Mesenchymal stem cell (in vitro differentiated cells and primary cell): ENCODE measurements at regions not wholly inside any gene's neighbourhood (a gene's known extent, or its start where the extent isn't known, plus 50 kb on each side); places are given as distances from the start of the nearest gene placed in this dataset.

Experiments
- DNase-seq: peaks from one replicate; pipeline ENCODE4 v3.0.0-alpha.2; 2013
- H2AFZ ChIP-seq: one replicate; pipeline ENCODE4 v1.6.1; 2013; ENCODE audit warnings: low read depth, mild to moderate bottlenecking, control low read depth, inconsistent platforms, low read length, moderate library complexity
- H2AK5ac ChIP-seq: 2 replicates; pipeline ENCODE4 v1.6.1; 2013; ENCODE audit warnings: low read length, moderate library complexity, mild to moderate bottlenecking, inconsistent platforms; ENCODE audit not compliant: severe bottlenecking
- H2BK120ac ChIP-seq: one replicate; pipeline ENCODE4 v1.6.1; 2013; ENCODE audit warnings: low read depth, mild to moderate bottlenecking, inconsistent platforms, low read length, moderate library complexity
- H2BK12ac ChIP-seq, 2 experiments: one replicate each; pipeline ENCODE4 v1.6.1; 2013; ENCODE audit warnings: inconsistent platforms in 2 of 2, low read length in 2 of 2, mild to moderate bottlenecking in 2 of 2, moderate library complexity in 2 of 2, control low read depth in 1 of 2
- H2BK15ac ChIP-seq: one replicate; pipeline ENCODE4 v1.6.1; 2013; ENCODE audit warnings: mild to moderate bottlenecking, low read depth, inconsistent platforms; ENCODE audit not compliant: poor library complexity, severe bottlenecking
- H2BK5ac ChIP-seq: 2 replicates; pipeline ENCODE4 v1.6.1; 2013; ENCODE audit warnings: low read depth, mild to moderate bottlenecking, low read length, control low read depth, inconsistent platforms; ENCODE audit not compliant: poor library complexity, severe bottlenecking
- H3K14ac ChIP-seq, 2 experiments: one replicate each; pipeline ENCODE4 v1.6.1; 2013; ENCODE audit warnings: inconsistent platforms in 2 of 2, low read length in 2 of 2, control low read depth in 1 of 2, mild to moderate bottlenecking in 1 of 2, moderate library complexity in 1 of 2
- H3K18ac ChIP-seq, 2 experiments: one replicate each; pipeline ENCODE4 v1.6.1; 2013; ENCODE audit warnings: inconsistent platforms in 2 of 2, low read length in 2 of 2, control low read depth in 1 of 2, low read depth in 1 of 2, mild to moderate bottlenecking in 1 of 2
- H3K23ac ChIP-seq, 2 experiments: one replicate each; pipeline ENCODE4 v1.6.1; 2013; ENCODE audit warnings: inconsistent platforms in 2 of 2, low read length in 2 of 2, mild to moderate bottlenecking in 2 of 2, moderate library complexity in 2 of 2, control low read depth in 1 of 2
- H3K27ac ChIP-seq: 2 replicates; pipeline ENCODE4 v1.5.1; 2013; ENCODE audit warnings: mild to moderate bottlenecking, moderate library complexity, low read length, control low read depth, inconsistent platforms; ENCODE audit not compliant: poor library complexity, severe bottlenecking
- H3K27me3 ChIP-seq, 2 experiments: 2 replicates each; pipeline versions ENCODE4 v1.6.1 to v1.7.0; 2013; ENCODE audit warnings: low read length in 2 of 2, mild to moderate bottlenecking in 2 of 2, moderate library complexity in 2 of 2, control low read depth in 1 of 2, inconsistent platforms in 1 of 2; ENCODE audit not compliant: control insufficient read depth in 1 of 2, insufficient read depth in 1 of 2
- H3K36me3 ChIP-seq, 2 experiments: 2 replicates each; pipeline versions ENCODE4 v1.6.1 to v1.7.0; 2013; ENCODE audit warnings: low read length in 2 of 2, control low read depth in 1 of 2, inconsistent platforms in 1 of 2, low read depth in 1 of 2, mild to moderate bottlenecking in 1 of 2; ENCODE audit not compliant: insufficient read depth in 2 of 2, control insufficient read depth in 1 of 2
- H3K4ac ChIP-seq, 2 experiments: one replicate each; pipeline ENCODE4 v1.6.1; 2013; ENCODE audit warnings: inconsistent platforms in 2 of 2, low read length in 2 of 2, mild to moderate bottlenecking in 2 of 2, moderate library complexity in 2 of 2, control low read depth in 1 of 2, low read depth in 1 of 2
- H3K4me1 ChIP-seq: 2 replicates; pipeline ENCODE4 v1.6.1; 2013; ENCODE audit warnings: low read depth, low read length, control low read depth; ENCODE audit not compliant: control insufficient read depth, insufficient read depth
- H3K4me2 ChIP-seq: 2 replicates; pipeline ENCODE4 v1.6.1; 2013; ENCODE audit warnings: low read length, mild to moderate bottlenecking, inconsistent platforms; ENCODE audit not compliant: poor library complexity, severe bottlenecking
- H3K4me3 ChIP-seq, 2 experiments: 2 replicates each; pipeline versions ENCODE4 v1.5.1 to v1.7.0; 2013; ENCODE audit warnings: low read length in 2 of 2, mild to moderate bottlenecking in 2 of 2, control low read depth in 1 of 2, low read depth in 1 of 2; ENCODE audit not compliant: insufficient read depth in 1 of 2
- H3K79me1 ChIP-seq: replicated peaks from 2 replicates; pipeline ENCODE4 v1.6.1; 2013; ENCODE audit warnings: mild to moderate bottlenecking, control low read depth, low read length, inconsistent platforms; ENCODE audit not compliant: poor library complexity, severe bottlenecking
- H3K9ac ChIP-seq: 2 replicates; pipeline ENCODE4 v1.7.0; 2013; ENCODE audit warnings: mild to moderate bottlenecking, low read length, moderate library complexity
- H3K9me3 ChIP-seq: 2 replicates; pipeline ENCODE4 v1.7.0; 2013; ENCODE audit warnings: mild to moderate bottlenecking, low read length; ENCODE audit not compliant: control insufficient read depth
- H4K8ac ChIP-seq: one replicate; pipeline ENCODE4 v1.6.1; 2013; ENCODE audit warnings: inconsistent platforms, mild to moderate bottlenecking, low read length, moderate library complexity
- H4K91ac ChIP-seq: one replicate; pipeline ENCODE4 v1.6.1; 2013; ENCODE audit warnings: mild to moderate bottlenecking, low read length, inconsistent platforms
- WGBS: methylation state at CpG from one replicate; pipeline ENCODE4 v1.1.7; 2013; ENCODE audit warnings: mixed read lengths; 5-methylcytosine and 5-hydroxymethylcytosine counted together

GRCh38 chr10:31190488-31190887, 128.5 kb upstream of the ZEB1 start:
- no peak overlapping the region for H3K27ac ChIP-seq
- no peak overlapping the region for H4K8ac ChIP-seq
- no peak overlapping the region for H4K91ac ChIP-seq
- H3K9me3 ChIP-seq, result no peaks in the 10 kb centered on the region
- 95% methylated on average over 1 of the region's 2 CpGs for WGBS
- no peaks in the 10 kb centered on the region for H3K79me1 ChIP-seq
- DNase-seq, result no peak
- no peak overlapping the region for H3K18ac ChIP-seq
- H2AFZ ChIP-seq, result no peak overlapping the region
- no peak overlapping the region for H3K9ac ChIP-seq
- H3K14ac ChIP-seq, result no peak overlapping the region
- no peak overlapping the region for H3K4me2 ChIP-seq
- H2BK15ac ChIP-seq, result no peak overlapping the region
- H3K4me1 ChIP-seq, result peaks cover 3% of the 10 kb centered on the region
- no peak overlapping the region for H3K4ac ChIP-seq
- no peak overlapping the region for H3K23ac ChIP-seq
- no peak overlapping the region for H2BK12ac ChIP-seq
- no peak overlapping the region for H2BK5ac ChIP-seq
- H3K4me3 ChIP-seq, result no peak overlapping the region
- no peaks in the 10 kb centered on the region for H3K27me3 ChIP-seq
- no peaks in the 10 kb centered on the region for H3K36me3 ChIP-seq
- H2BK120ac ChIP-seq, result no peak overlapping the region
- H2AK5ac ChIP-seq, result no peak overlapping the region

- Histone ChIP-seq H3K18ac (no peak overlapping the region), H2BK120ac (no peak overlapping the region), H3K79me1 (no peaks in the 10 kb centered on the region), H3K14ac (no peak overlapping the region), H2AFZ (no peak overlapping the region), H3K4me2 (no peak overlapping the region), H3K9me3 (no peaks in the 10 kb centered on the region), H4K91ac (no peak overlapping the region), H3K4me3 (no peak overlapping the region), H3K36me3 (no peaks in the 10 kb centered on the region), H3K23ac (no peak overlapping the region), H4K8ac (no peak overlapping the region), H3K4ac (no peak overlapping the region), H2BK12ac (no peak overlapping the region), H3K27me3 (no peaks in the 10 kb centered on the region), H2AK5ac (no peak overlapping the region), H2BK5ac (no peak overlapping the region), H3K9ac (no peak overlapping the region), H3K4me1 (peaks cover 1% of the 10 kb centered on the region), H3K27ac (no peak overlapping the region), H2BK15ac (no peak overlapping the region)
- no peak for DNase-seq
- 80% methylated on average over 6 of the region's 6 CpGs for WGBS
Measured at GRCh38 chr10:31192475-31192874, 126.5 kb upstream of the ZEB1 start.

GRCh38 chr10:31194986-31195385, 124.0 kb upstream of the ZEB1 start:
- 68% methylated on average over 4 of the region's 4 CpGs for WGBS
- Histone ChIP-seq H2AFZ (no peak overlapping the region), H2BK120ac (no peak overlapping the region)

GRCh38 chr10:31197886-31198285, 121.1 kb upstream of the ZEB1 start:
- H3K27me3 ChIP-seq, result no peaks in the 10 kb centered on the region
- H2BK5ac ChIP-seq, result no peak overlapping the region
- H3K9me3 ChIP-seq, result no peaks in the 10 kb centered on the region
- no peak overlapping the region for H2BK12ac ChIP-seq
- H3K27ac ChIP-seq, result no peak overlapping the region
- H3K9ac ChIP-seq, result no peak overlapping the region
- no peaks in the 10 kb centered on the region for H3K4me1 ChIP-seq
- no peak overlapping the region for H3K4me3 ChIP-seq
- no peak overlapping the region for H2BK120ac ChIP-seq
- 92% methylated on average over 5 of the region's 5 CpGs for WGBS
- H2BK15ac ChIP-seq, result no peak overlapping the region
- H2AFZ ChIP-seq, result no peak overlapping the region
- H3K14ac ChIP-seq, result no peak overlapping the region
- H4K8ac ChIP-seq, result no peak overlapping the region
- no peak overlapping the region for H3K4ac ChIP-seq
- H3K18ac ChIP-seq, result no peak overlapping the region
- H3K36me3 ChIP-seq, result no peaks in the 10 kb centered on the region
- no peak overlapping the region for H2AK5ac ChIP-seq
- no peak for DNase-seq
- H3K79me1 ChIP-seq, result no peaks in the 10 kb centered on the region
- H4K91ac ChIP-seq, result no peak overlapping the region
- H3K4me2 ChIP-seq, result no peak overlapping the region
- no peak overlapping the region for H3K23ac ChIP-seq

More at GRCh38 chr10:31194986-31195385, 124.0 kb upstream of the ZEB1 start:
- no peak overlapping the region for H3K9ac ChIP-seq
- H3K23ac ChIP-seq, result no peak overlapping the region
- H2BK5ac ChIP-seq, result no peak overlapping the region
- no peak overlapping the region for H2AK5ac ChIP-seq
- peaks cover 1% of the 10 kb centered on the region for H3K4me1 ChIP-seq
- H4K91ac ChIP-seq, result no peak overlapping the region
- no peak overlapping the region for H3K14ac ChIP-seq
- no peak overlapping the region for H2BK12ac ChIP-seq
- H3K4ac ChIP-seq, result peak overlapping the region in 1 of 2 experiments; percentile 43
- H2BK15ac ChIP-seq, result no peak overlapping the region
- H3K9me3 ChIP-seq, result no peaks in the 10 kb centered on the region
- H3K36me3 ChIP-seq, result no peaks in the 10 kb centered on the region
- peak; percentile 53 for DNase-seq
- no peak overlapping the region for H3K4me3 ChIP-seq
- no peak overlapping the region for H3K18ac ChIP-seq
- no peaks in the 10 kb centered on the region for H3K79me1 ChIP-seq
- no peak overlapping the region for H3K27ac ChIP-seq
- H4K8ac ChIP-seq, result no peak overlapping the region
- H3K27me3 ChIP-seq, result no peaks in the 10 kb centered on the region
- no peak overlapping the region for H3K4me2 ChIP-seq
